ENCODE measurements at regions not wholly inside any gene's neighbourhood (a gene's known extent, or its start where the extent isn't known, plus 50 kb on each side); places are given as distances from the start of the nearest gene placed in this dataset.

DNA sequence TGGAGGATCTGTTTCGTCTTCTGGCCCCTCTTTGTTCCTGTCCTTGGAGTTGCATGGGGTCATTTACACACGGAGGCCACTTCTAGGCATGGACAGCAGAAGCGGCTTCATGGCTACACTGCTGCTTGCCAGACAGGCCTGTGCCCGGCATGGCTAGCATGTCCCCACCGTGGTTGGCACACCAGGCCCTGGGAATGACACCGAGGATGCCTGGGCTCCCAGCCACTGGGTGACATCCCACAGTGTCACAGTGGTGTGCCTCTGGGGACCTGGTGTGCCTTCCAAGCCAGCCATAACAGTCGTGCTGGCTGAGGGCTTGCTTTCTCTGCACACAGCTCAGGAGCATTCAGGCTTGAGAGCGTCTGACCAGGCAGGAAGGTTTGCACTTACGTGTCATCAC is 910.1 kb downstream of the TBC1D22A start:
- intact Hi-C loops (cut with micrococcal nuclease) = no loop called here
- POLR2A ChIA-PET = no interaction called here
- Histone ChIP-seq H3K4me1 (ENCODE audit: control insufficient read depth in 2 of 2, insufficient read depth in 2 of 2, low read length in 2 of 2) (no peaks in the 10 kb centered on the region), H3K36me3 (replicated peaks in 1 of 2; ENCODE audit: control extremely low read depth in 1 of 2, control insufficient read depth in 1 of 2, extremely low read depth in 1 of 2, insufficient read depth in 2 of 2, low read length in 1 of 2) (no peaks in the 10 kb centered on the region), H3K4me3 (ENCODE audit: control extremely low read depth in 1 of 5, extremely low read depth in 1 of 5, insufficient read depth in 1 of 5, low read depth in 2 of 5, low read length in 4 of 5) (no peak overlapping the region), H3K4me2 (replicated peaks; ENCODE audit: low read depth, low read length, poor library complexity, severe bottlenecking) (no peak overlapping the region), H3K79me2 (ENCODE audit: control insufficient read depth, insufficient read depth, low read length) (no peaks in the 10 kb centered on the region), H4K20me1 (ENCODE audit: control insufficient read depth, insufficient read depth, low read length, poor library complexity, severe bottlenecking) (no peaks in the 10 kb centered on the region), H3K27ac (ENCODE audit: low read length in 2 of 2) (no peak overlapping the region), H3K9ac (ENCODE audit: low read length) (no peak overlapping the region), H3K27me3 (replicated peaks in 1 of 4; ENCODE audit: control extremely low read depth in 1 of 4, control insufficient read depth in 3 of 4, insufficient read depth in 4 of 4, low read length in 3 of 4) (no peaks in the 10 kb centered on the region), H3K9me3 (ENCODE audit: control extremely low read depth in 1 of 3, control insufficient read depth in 2 of 3, insufficient read depth in 1 of 3, low read length in 2 of 3) (peaks cover 0 to 16% (median 0%) of the 10 kb centered on the region in 3 donors), H2AFZ (ENCODE audit: insufficient read depth, low read depth, low read length, poor library complexity, severe bottlenecking) (no peak overlapping the region)
- no peak overlapping the region for H3K27ac Mint-ChIP-seq
- CTCF ChIA-PET = no interaction called here
- H3K4me1 Mint-ChIP-seq = no peaks in the 10 kb centered on the region
- TF ChIP-seq, protein P1, sequence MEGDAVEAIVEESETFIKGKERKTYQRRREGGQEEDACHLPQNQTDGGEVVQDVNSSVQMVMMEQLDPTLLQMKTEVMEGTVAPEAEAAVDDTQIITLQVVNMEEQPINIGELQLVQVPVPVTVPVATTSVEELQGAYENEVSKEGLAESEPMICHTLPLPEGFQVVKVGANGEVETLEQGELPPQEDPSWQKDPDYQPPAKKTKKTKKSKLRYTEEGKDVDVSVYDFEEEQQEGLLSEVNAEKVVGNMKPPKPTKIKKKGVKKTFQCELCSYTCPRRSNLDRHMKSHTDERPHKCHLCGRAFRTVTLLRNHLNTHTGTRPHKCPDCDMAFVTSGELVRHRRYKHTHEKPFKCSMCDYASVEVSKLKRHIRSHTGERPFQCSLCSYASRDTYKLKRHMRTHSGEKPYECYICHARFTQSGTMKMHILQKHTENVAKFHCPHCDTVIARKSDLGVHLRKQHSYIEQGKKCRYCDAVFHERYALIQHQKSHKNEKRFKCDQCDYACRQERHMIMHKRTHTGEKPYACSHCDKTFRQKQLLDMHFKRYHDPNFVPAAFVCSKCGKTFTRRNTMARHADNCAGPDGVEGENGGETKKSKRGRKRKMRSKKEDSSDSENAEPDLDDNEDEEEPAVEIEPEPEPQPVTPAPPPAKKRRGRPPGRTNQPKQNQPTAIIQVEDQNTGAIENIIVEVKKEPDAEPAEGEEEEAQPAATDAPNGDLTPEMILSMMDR (IDR thresholded peaks at IDR 0.05) = no peak
- no peak for TF ChIP-seq EZH2 (IDR thresholded peaks at IDR 0.05; ENCODE audit: borderline replicate concordance, insufficient read depth, low read depth, low read length, poor library complexity, severe bottlenecking)
- H3K9me3 Mint-ChIP-seq (ENCODE audit: insufficient read depth) = peaks cover 7% of the 10 kb centered on the region
- 91% methylated on average over 9 of the region's 9 CpGs for WGBS (ENCODE audit: insufficient coverage)
- DNase-seq (no peak), ATAC-seq (ENCODE audit: low read depth) (no peak)
- no peaks in the 10 kb centered on the region for H3K27me3 Mint-ChIP-seq
- H3K4me3 Mint-ChIP-seq = no peak overlapping the region

DNA sequence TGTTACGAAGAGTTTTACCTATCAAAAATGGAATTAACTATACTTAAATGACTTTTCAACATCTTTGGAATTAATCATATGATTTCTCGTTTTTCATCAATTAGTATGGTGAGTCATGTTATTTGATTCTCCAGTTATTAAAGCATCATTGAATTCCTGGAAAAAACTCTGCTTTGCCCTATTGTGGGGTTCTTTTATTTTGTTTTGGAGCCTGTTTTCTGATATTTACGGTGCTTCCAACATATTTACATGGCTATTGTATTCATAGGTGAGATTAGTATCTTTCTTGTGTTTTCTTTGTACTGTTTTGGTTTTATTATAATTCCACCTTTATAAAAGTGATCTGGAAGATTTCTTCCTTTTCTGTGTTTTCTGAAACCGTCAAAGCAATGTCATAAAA is 902.7 kb downstream of the TBC1D22A start:
- Histone ChIP-seq H3K79me2 (ENCODE audit: control insufficient read depth, insufficient read depth, low read length) (no peaks in the 10 kb centered on the region), H3K4me1 (ENCODE audit: control insufficient read depth in 2 of 2, insufficient read depth in 2 of 2, low read length in 2 of 2) (no peaks in the 10 kb centered on the region), H3K4me2 (replicated peaks; ENCODE audit: low read depth, low read length, poor library complexity, severe bottlenecking) (no peak overlapping the region), H3K36me3 (replicated peaks in 1 of 2; ENCODE audit: control extremely low read depth in 1 of 2, control insufficient read depth in 1 of 2, extremely low read depth in 1 of 2, insufficient read depth in 2 of 2, low read length in 1 of 2) (no peaks in the 10 kb centered on the region), H3K4me3 (ENCODE audit: control extremely low read depth in 1 of 5, extremely low read depth in 1 of 5, insufficient read depth in 1 of 5, low read depth in 2 of 5, low read length in 4 of 5) (no peak overlapping the region), H3K27ac (ENCODE audit: low read length in 2 of 2) (no peak overlapping the region), H3K9ac (ENCODE audit: low read length) (no peak overlapping the region), H3K9me3 (ENCODE audit: control extremely low read depth in 1 of 3, control insufficient read depth in 2 of 3, insufficient read depth in 1 of 3, low read length in 2 of 3) (peaks cover 0 to 19% (median 3%) of the 10 kb centered on the region in 3 donors), H4K20me1 (ENCODE audit: control insufficient read depth, insufficient read depth, low read length, poor library complexity, severe bottlenecking) (no peaks in the 10 kb centered on the region), H2AFZ (ENCODE audit: insufficient read depth, low read depth, low read length, poor library complexity, severe bottlenecking) (no peak overlapping the region), H3K27me3 (replicated peaks in 1 of 4; ENCODE audit: control extremely low read depth in 1 of 4, control insufficient read depth in 3 of 4, insufficient read depth in 4 of 4, low read length in 3 of 4) (no peaks in the 10 kb centered on the region)
- ATAC-seq (ENCODE audit: low read depth) (no peak), DNase-seq (no peak)
- POLR2A ChIA-PET = no interaction called here
- TF ChIP-seq EZH2 (IDR thresholded peaks at IDR 0.05; ENCODE audit: borderline replicate concordance, insufficient read depth, low read depth, low read length, poor library complexity, severe bottlenecking) = no peak
- TF ChIP-seq, protein P1 (IDR thresholded peaks at IDR 0.05) = no peak
- Mint-ChIP-seq H3K27ac (no peak overlapping the region), H3K9me3 (ENCODE audit: insufficient read depth) (peaks cover 3% of the 10 kb centered on the region), H3K4me1 (no peaks in the 10 kb centered on the region), H3K4me3 (no peak overlapping the region), H3K27me3 (no peaks in the 10 kb centered on the region)
- CTCF ChIA-PET = no interaction called here
- intact Hi-C loops (cut with micrococcal nuclease) = no loop called here
- no CpG with 5 or more reads among the region's 4 CpGs for WGBS (ENCODE audit: insufficient coverage)
